ENCODE measurements at regions not wholly inside any gene's neighbourhood (a gene's known extent, or its start where the extent isn't known, plus 50 kb on each side); places are given as distances from the start of the nearest gene placed in this dataset.

GRCh38 chr16:55154956-55155355, 169.0 kb upstream of the IRX6 start:
- Histone ChIP-seq H3K9me1 (ENCODE audit: insufficient read depth, low read length) (no peaks in the 10 kb centered on the region), H3K27ac (ENCODE audit: insufficient read depth, low read length) (no peak overlapping the region), H3K14ac (replicated peaks; ENCODE audit: low read depth, low read length) (no peak overlapping the region), H4K91ac (ENCODE audit: insufficient read depth, low read depth, low read length) (no peak overlapping the region), H4K20me1 (ENCODE audit: insufficient read depth, low read length) (no peaks in the 10 kb centered on the region), H3K27me3 (ENCODE audit: control insufficient read depth, insufficient read depth, low read length) (no peaks in the 10 kb centered on the region), H3K9ac (ENCODE audit: low read depth, low read length) (no peak overlapping the region), H3K4me1 (ENCODE audit: control insufficient read depth, insufficient read depth, low read length) (no peaks in the 10 kb centered on the region), H4K8ac (ENCODE audit: low read depth in 2 of 2, low read length in 2 of 2) (no peak overlapping the region), H2BK5ac (ENCODE audit: low read depth, low read length, poor library complexity, severe bottlenecking) (no peak overlapping the region), H2BK20ac (ENCODE audit: low read depth, low read length) (no peak overlapping the region), H2AFZ (replicated peaks; ENCODE audit: low read length, poor library complexity) (no peak overlapping the region), H2BK120ac (ENCODE audit: low read depth, low read length) (no peak overlapping the region), H2AK5ac (ENCODE audit: low read depth, low read length) (no peak overlapping the region), H2BK15ac (ENCODE audit: low read depth, low read length) (no peak overlapping the region), H3K23ac (ENCODE audit: low read depth, low read length) (no peak overlapping the region), H3K4ac (ENCODE audit: low read depth, low read length) (no peak overlapping the region), H3K79me1 (ENCODE audit: low read depth in 1 of 2, low read length in 2 of 2) (no peaks in the 10 kb centered on the region), H3K9me3 (ENCODE audit: control insufficient read depth, insufficient read depth, low read length) (peaks cover 4% of the 10 kb centered on the region; the same call in 1 of the 2 replicates), H2AK9ac (replicated peaks; ENCODE audit: low read depth, low read length, poor library complexity) (no peak overlapping the region), H3K18ac (ENCODE audit: low read depth, low read length) (no peak overlapping the region), H3K36me3 (ENCODE audit: control insufficient read depth, insufficient read depth, low read length) (no peaks in the 10 kb centered on the region), H3K4me3 (ENCODE audit: insufficient read depth, low read depth, low read length) (no peak overlapping the region), H4K5ac (ENCODE audit: low read depth, low read length) (no peak overlapping the region), H3K56ac (ENCODE audit: extremely low read depth, insufficient read depth, low read length) (no peak overlapping the region), H3K4me2 (ENCODE audit: low read depth, low read length) (no peak overlapping the region)
- ATAC-seq (ENCODE audit: low read depth) (no peak), DNase-seq (no peak)
- ChIA-PET CTCF (no interaction called here), POLR2A (ENCODE audit: unreplicated experiment) (no interaction called here)
- dilution Hi-C loops (cut with HindIII; ENCODE audit: low sequenced_read_pairs, unreplicated experiment) (no loop called here), intact Hi-C loops (cut with micrococcal nuclease) (no loop called here), in situ Hi-C loops (cut with MboI; ENCODE audit: low sequenced_read_pairs) (no loop called here)
- BruUV-seq (replicated peaks) = no TSS peak
- TF ChIP-seq SMC3 (IDR thresholded peaks at IDR 0.05; ENCODE audit: low read depth, low read length) = no peak
- TF ChIP-seq CEBPB (IDR thresholded peaks at IDR 0.05; ENCODE audit: low read depth, low read length) = no peak
- TF ChIP-seq, protein P1, sequence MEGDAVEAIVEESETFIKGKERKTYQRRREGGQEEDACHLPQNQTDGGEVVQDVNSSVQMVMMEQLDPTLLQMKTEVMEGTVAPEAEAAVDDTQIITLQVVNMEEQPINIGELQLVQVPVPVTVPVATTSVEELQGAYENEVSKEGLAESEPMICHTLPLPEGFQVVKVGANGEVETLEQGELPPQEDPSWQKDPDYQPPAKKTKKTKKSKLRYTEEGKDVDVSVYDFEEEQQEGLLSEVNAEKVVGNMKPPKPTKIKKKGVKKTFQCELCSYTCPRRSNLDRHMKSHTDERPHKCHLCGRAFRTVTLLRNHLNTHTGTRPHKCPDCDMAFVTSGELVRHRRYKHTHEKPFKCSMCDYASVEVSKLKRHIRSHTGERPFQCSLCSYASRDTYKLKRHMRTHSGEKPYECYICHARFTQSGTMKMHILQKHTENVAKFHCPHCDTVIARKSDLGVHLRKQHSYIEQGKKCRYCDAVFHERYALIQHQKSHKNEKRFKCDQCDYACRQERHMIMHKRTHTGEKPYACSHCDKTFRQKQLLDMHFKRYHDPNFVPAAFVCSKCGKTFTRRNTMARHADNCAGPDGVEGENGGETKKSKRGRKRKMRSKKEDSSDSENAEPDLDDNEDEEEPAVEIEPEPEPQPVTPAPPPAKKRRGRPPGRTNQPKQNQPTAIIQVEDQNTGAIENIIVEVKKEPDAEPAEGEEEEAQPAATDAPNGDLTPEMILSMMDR (conservative IDR thresholded peaks at IDR 0.05; ENCODE audit: low read depth, low read length) = no peak
- no peak for TF ChIP-seq NFE2L2 (IDR thresholded peaks at IDR 0.05; ENCODE audit: low read depth, low read length)
- no peak for TF ChIP-seq CHD1 (IDR thresholded peaks at IDR 0.05; ENCODE audit: low read depth, low read length)
- TF ChIP-seq POLR2A (IDR thresholded peaks at IDR 0.05; ENCODE audit: low read depth, low read length) = no peak
- TF ChIP-seq RAD21 (IDR thresholded peaks at IDR 0.05; ENCODE audit: low read length) = no peak
- TF ChIP-seq MXI1 (IDR thresholded peaks at IDR 0.05; ENCODE audit: borderline replicate concordance, low read depth, low read length) = no peak
- TF ChIP-seq BHLHE40 (IDR thresholded peaks at IDR 0.05; ENCODE audit: low read depth, low read length) = no peak

Measured in IMR-90 (cell line).